ENCODE measurements at regions not wholly inside any gene's neighbourhood (a gene's known extent, or its start where the extent isn't known, plus 50 kb on each side); places are given as distances from the start of the nearest gene placed in this dataset.

DNA sequence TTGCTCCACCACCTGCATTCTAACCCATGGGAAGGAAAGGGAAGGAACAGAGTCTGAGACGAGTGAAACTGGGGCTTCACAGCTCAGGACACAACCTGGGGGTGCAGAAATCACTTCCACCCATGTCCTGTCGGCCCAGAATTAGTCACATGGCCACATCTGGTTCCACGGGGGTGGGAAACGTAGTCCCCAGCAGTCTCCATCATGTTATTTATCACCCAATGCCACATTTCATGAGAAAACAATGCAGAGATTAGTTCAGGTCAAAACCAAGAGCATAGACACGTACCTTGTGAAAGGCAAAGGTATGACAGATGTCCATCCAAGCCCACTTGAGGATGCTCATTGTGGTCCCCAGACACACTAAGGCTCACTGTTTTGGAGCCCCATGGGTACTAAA, 125.1 kb downstream of the MED10 start:
- Histone ChIP-seq H3K9ac (ENCODE audit: low read length) (no peak overlapping the region), H3K27me3 (ENCODE audit: insufficient read depth, low read length) (no peaks in the 10 kb centered on the region; the same call in 1 of the 2 replicates), H2AFZ (ENCODE audit: low read length) (no peak overlapping the region), H3K79me2 (ENCODE audit: insufficient read depth, low read length) (no peaks in the 10 kb centered on the region), H3K27ac (ENCODE audit: low read depth, low read length, poor library complexity, severe bottlenecking) (no peak overlapping the region), H3K4me3 (ENCODE audit: low read depth, low read length, poor library complexity, severe bottlenecking) (no peak overlapping the region), H3F3A (ENCODE audit: insufficient read depth, low read length) (no peaks in the 10 kb centered on the region), H3K4me2 (ENCODE audit: low read length) (no peak overlapping the region), H4K20me1 (ENCODE audit: insufficient read depth, low read length) (no peaks in the 10 kb centered on the region), H3K9me2 (ENCODE audit: low read depth, low read length) (no peaks in the 10 kb centered on the region), H3K9me3 (ENCODE audit: low read length) (no peaks in the 10 kb centered on the region), H3K36me3 (ENCODE audit: insufficient read depth, low read length) (no peaks in the 10 kb centered on the region), H3K4me1 (ENCODE audit: insufficient read depth, low read length, severe bottlenecking) (no peaks in the 10 kb centered on the region)
- no peak for TF ChIP-seq EZH2 (IDR thresholded peaks at IDR 0.05; ENCODE audit: borderline replicate concordance, low read length)
- TF ChIP-seq, protein P1, sequence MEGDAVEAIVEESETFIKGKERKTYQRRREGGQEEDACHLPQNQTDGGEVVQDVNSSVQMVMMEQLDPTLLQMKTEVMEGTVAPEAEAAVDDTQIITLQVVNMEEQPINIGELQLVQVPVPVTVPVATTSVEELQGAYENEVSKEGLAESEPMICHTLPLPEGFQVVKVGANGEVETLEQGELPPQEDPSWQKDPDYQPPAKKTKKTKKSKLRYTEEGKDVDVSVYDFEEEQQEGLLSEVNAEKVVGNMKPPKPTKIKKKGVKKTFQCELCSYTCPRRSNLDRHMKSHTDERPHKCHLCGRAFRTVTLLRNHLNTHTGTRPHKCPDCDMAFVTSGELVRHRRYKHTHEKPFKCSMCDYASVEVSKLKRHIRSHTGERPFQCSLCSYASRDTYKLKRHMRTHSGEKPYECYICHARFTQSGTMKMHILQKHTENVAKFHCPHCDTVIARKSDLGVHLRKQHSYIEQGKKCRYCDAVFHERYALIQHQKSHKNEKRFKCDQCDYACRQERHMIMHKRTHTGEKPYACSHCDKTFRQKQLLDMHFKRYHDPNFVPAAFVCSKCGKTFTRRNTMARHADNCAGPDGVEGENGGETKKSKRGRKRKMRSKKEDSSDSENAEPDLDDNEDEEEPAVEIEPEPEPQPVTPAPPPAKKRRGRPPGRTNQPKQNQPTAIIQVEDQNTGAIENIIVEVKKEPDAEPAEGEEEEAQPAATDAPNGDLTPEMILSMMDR (IDR thresholded peaks at IDR 0.05; ENCODE audit: low read length): no peak

DNA sequence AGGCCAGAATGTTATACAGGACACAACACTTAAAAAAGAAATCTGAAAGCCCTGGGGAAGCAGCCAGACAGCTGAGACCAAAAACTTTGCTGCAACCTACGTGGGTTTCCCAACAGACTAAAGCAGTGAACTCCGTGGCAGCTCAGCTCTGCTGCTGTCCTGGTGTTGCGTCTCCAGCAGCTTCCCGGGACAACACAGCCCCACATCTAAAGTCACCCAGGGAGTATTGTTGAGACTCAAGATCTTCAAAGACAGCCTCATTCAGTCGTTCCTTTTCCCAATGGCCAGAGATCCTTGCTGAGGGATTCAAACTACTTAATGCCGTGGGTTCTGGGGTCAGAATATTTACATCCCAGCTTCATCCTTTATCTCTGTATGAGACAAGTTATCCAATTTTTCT, 125.8 kb downstream of the MED10 start:
- H3K27me3 ChIP-seq (ENCODE audit: insufficient read depth, low read length): no peaks in the 10 kb centered on the region; the same call in 1 of the 2 replicates

DNA sequence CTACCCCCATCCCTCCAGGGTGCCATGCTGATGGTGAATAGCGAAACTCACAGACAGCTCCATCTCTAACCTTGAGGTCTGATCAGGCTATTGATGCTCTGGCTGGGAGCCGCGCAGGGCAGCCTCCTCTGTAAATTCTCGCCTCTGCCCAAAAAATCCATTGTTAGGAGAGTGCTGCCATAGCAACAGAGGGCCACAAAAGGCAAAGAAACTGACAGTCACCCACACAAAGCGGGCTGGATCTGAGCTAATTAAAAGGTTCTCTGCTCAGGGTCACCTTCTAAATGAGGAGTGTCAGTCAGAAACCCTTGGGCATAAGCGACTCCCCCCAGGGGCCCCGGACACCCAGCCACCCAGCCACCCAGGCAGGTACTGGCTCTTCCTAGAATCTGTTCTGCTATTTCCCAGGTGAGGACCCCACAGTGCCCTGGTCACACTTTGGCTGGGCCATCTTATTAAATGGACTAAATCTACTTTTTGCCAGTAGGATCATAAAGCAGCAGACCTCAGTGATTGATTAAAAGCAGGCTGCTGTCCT, 126.7 kb downstream of the MED10 start:
- H3K9me2 ChIP-seq (ENCODE audit: low read depth, low read length): no peaks in the 10 kb centered on the region
- H3K36me3 ChIP-seq (ENCODE audit: insufficient read depth, low read length): no peaks in the 10 kb centered on the region
- no peak overlapping the region for H2AFZ ChIP-seq (ENCODE audit: low read length)
- no peaks in the 10 kb centered on the region for H3K9me3 ChIP-seq (ENCODE audit: low read length)
- H4K20me1 ChIP-seq (ENCODE audit: insufficient read depth, low read length): no peaks in the 10 kb centered on the region
- no peaks in the 10 kb centered on the region for H3K4me1 ChIP-seq (ENCODE audit: insufficient read depth, low read length, severe bottlenecking)
- no peak overlapping the region for H3K27ac ChIP-seq (ENCODE audit: low read depth, low read length, poor library complexity, severe bottlenecking)
- no peak overlapping the region for H3K9ac ChIP-seq (ENCODE audit: low read length)
- no peak overlapping the region for H3K4me2 ChIP-seq (ENCODE audit: low read length)
- TF ChIP-seq EZH2 (IDR thresholded peaks at IDR 0.05; ENCODE audit: borderline replicate concordance, low read length): no peak
- TF ChIP-seq, protein P1 (IDR thresholded peaks at IDR 0.05; ENCODE audit: low read length): no peak
- no peaks in the 10 kb centered on the region for H3F3A ChIP-seq (ENCODE audit: insufficient read depth, low read length)
- H3K4me3 ChIP-seq (ENCODE audit: low read depth, low read length, poor library complexity, severe bottlenecking): no peak overlapping the region
- no peaks in the 10 kb centered on the region for H3K79me2 ChIP-seq (ENCODE audit: insufficient read depth, low read length)
- H3K27me3 ChIP-seq (ENCODE audit: insufficient read depth, low read length): no peaks in the 10 kb centered on the region; the same call in 1 of the 2 replicates

More for the DNA sequence above, 125.8 kb downstream of the MED10 start:
- no peak overlapping the region for H2AFZ ChIP-seq (ENCODE audit: low read length)
- H3K27ac ChIP-seq (ENCODE audit: low read depth, low read length, poor library complexity, severe bottlenecking): no peak overlapping the region
- no peak overlapping the region for H3K4me3 ChIP-seq (ENCODE audit: low read depth, low read length, poor library complexity, severe bottlenecking)
- no peaks in the 10 kb centered on the region for H4K20me1 ChIP-seq (ENCODE audit: insufficient read depth, low read length)
- no peaks in the 10 kb centered on the region for H3K36me3 ChIP-seq (ENCODE audit: insufficient read depth, low read length)
- H3K4me1 ChIP-seq (ENCODE audit: insufficient read depth, low read length, severe bottlenecking): no peaks in the 10 kb centered on the region
- no peaks in the 10 kb centered on the region for H3K9me3 ChIP-seq (ENCODE audit: low read length)
- H3F3A ChIP-seq (ENCODE audit: insufficient read depth, low read length): no peaks in the 10 kb centered on the region
- H3K9ac ChIP-seq (ENCODE audit: low read length): no peak overlapping the region
- TF ChIP-seq EZH2 (IDR thresholded peaks at IDR 0.05; ENCODE audit: borderline replicate concordance, low read length): no peak
- TF ChIP-seq, protein P1 (IDR thresholded peaks at IDR 0.05; ENCODE audit: low read length): no peak
- no peak overlapping the region for H3K4me2 ChIP-seq (ENCODE audit: low read length)
- H3K9me2 ChIP-seq (ENCODE audit: low read depth, low read length): no peaks in the 10 kb centered on the region
- H3K79me2 ChIP-seq (ENCODE audit: insufficient read depth, low read length): no peaks in the 10 kb centered on the region
